Ecto neural progenitor cell (in vitro differentiated cells): ENCODE measurements at regions not wholly inside any gene's neighbourhood (a gene's known extent, or its start where the extent isn't known, plus 50 kb on each side); places are given as distances from the start of the nearest gene placed in this dataset.
"Not testable (repeated sequence)": the region's sequence is repeated elsewhere in the genome, so short reads cannot be mapped to it uniquely, and the experiment has no call there.

Experiments
- DNase-seq: peaks from one replicate; pipeline ENCODE4 v3.0.0-alpha.2; 2018; ENCODE audit warnings: low spot score

DNA sequence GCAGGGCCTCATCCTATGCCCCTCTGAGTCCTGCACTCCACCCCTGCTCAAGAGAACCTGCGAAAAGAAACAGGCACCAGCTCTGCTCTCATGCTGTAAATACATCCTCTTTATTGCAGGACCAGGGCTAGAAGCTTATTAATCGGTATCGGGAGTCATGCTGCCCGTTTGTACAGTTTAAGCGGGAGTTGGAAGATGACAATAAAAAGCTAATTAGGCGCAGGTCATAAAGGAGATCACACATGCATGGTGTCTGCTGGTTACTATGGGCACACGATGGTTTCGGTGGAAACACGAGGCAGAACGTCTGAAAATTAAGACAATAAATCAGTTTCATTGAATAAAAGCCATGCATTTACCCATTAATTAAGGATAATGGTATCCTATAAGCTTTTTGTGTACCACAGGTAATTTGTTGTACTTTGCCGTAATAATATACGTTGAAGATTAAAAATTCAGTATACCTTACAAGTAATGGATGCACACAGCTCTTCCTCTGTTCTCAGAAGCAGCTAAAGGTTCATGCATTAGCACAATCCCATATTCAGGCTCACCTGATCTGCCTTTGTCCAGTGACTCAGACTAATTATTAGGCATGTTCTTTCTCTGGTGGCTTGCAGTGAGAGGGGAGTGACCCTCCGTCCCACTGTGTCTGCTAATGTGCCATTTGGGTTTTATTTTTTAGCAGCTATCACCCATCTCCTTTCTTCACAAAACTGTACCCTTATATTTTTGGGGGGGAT lies 406.0 kb downstream of the TSHZ3 start:
- DNase-seq: no peak

DNA sequence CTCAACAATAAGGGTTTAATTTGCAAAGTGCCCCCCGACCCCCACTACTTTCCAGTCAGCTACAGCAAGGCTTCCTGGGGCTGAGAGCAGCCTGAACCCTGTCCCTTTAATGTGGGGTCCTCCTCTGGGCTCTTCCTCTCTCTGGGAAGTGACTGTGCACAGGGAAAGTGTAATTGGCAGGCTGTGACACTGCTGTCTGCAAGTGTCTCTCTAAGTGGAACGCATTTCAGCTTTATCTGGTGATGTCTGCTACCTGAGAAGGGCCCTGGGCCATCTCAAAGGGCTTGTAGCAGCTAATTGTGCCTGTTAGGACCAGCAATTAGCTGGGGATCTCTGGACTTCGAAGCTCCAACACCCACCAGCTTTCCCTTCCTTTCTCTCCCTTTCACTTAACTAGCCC lies 406.6 kb downstream of the TSHZ3 start:
- DNase-seq: no peak

DNA sequence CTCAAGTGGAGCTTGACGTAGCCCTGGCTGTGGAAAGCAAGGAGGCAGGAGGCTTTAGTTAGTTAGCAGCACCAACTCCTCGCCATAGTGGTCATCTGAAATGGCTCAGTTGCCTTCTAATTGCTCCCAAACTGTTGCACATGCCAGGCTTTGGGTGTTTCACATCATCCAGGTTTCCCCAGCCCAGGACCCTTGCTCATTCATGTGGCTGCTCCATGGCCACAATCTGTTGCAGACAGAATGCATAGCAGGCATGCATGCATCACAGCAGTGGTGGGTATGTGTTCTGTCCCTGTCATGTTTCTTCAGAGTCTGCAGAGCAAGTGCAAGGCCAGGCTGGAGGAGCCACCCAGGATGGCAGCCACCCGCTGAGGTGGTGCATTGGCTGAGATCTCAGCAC lies 407.6 kb downstream of the TSHZ3 start:
- no peak for DNase-seq

DNA sequence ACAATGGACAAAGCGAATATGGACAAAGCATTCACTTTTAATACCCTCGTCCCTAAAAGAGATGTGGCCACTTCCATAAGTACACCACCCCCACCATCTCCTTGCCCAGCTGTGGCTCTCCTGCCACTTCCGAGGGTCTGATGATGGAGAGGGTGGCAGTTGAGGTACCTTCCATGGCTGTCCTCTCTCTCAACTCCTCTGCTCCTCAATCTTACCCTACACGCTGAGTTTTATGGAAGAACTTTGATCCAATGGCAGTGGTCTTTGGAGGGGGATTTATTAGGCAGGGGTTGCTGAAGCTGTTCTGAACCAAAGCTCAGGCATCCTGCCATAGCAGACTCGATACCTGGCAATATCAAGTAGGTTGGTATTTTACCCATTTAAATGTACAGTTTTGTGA lies 413.0 kb downstream of the TSHZ3 start:
- DNase-seq: no peak

DNA sequence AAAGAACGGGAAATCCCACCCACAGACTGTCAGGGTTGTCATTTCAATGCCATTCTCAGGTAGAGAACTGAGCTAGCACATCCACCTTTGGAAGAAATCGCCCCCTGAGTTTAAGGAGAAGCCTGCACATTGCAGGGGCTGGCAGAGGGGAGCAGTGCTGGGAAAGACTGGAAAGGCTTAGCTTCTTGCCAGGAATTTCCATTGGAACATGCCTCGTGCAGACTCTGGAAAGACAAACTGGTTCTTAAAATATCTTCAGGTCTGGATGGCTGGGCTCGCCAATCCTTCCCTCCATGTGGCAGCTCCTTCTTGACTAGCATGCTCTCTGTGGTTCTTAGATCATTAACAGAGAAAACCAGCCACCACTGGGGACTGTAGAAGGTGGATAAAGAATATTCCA lies 414.1 kb downstream of the TSHZ3 start:
- DNase-seq: no peak

DNA sequence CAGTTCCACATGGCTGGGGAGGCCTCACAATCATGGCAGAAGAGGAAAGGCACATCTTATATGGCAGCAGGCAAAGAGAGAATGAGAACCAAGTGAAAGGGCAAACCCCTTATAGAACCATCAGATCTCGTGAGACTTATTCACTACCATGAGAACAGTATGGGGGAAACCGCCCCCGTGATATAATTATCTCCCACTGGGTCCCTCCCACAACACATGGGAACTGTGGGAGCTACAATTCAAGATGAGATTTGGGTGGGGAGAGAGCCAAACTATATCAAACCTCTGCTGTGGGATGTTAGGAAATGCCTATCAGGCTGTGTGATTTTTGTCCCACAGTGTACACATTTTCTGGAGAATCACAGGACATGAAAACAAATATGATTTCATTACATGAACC lies 415.8 kb downstream of the TSHZ3 start:
- not testable (repeated sequence) for DNase-seq

DNA sequence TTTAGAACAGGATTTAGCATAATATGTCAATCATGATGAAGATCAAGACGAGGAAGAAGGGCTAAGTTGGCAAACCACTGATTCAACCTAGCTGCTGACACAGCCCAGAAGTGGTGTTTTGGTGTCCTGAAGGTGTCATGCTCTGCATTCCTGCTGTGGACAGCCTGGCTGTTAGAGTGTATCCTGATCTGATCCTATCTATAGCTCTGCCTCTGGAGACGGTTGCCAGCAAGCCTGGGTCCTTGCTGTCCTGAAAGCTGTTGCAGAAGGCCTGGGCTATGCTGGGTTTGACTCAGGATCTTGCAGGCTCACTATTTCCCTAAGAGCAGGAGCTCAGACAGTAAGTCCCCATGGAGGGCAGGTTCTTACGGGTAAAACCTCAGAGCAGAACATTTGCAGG lies 416.4 kb downstream of the TSHZ3 start:
- DNase-seq: no peak

DNA sequence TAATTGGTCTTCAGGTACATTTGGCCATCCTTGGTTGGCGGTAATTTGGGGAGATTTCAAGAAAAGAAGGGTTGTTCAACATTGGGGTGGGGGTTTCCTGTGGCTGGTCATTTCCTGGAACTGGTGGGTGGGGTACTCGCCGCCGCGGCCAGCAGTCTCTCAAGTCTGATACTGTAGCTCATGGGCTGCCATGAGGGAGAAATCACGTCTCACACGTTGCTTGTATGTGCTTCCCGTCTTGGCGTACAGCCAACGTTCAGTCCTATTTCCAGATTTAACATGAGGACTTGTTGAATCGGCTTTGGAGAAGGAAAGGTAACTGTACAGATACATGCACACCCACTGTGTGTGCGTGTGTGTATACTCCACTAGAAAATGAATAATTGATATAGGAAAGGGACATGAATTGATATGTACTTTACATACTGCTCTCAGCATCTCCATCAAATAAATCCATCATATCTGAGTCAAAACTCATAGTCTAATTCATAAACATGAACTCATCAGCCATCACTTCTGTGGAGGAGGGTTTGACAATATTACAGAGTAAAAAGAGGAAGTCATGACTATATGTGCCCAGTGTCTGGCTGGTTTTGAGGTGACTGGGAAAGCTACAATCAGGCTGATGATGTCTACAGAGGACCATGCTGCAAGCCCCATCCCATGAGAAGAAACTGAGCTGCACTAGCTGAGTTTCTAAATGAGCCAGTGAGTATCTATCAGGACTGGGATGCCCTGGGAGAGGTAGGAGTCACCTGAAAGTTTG lies 418.1 kb downstream of the TSHZ3 start:
- no peak for DNase-seq

DNA sequence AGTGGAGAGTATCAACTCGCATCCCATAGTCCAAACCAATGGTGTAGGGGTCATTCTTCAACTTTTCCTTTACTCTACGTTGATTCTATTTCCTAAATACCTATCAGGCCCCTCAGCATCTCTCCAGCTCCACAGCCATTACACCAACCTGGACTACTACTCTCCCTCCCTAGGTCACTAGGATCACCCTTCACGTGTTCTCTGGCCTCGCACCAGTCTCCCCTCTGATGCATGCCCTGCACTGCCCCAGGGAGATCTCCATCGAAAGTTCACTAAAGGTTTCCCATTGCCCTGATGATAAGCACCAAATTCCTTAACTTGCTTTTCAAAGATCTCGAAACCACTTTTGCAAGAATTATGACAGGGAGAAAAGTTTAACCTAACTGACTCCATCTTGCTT lies 421.5 kb downstream of the TSHZ3 start:
- DNase-seq: no peak

DNA sequence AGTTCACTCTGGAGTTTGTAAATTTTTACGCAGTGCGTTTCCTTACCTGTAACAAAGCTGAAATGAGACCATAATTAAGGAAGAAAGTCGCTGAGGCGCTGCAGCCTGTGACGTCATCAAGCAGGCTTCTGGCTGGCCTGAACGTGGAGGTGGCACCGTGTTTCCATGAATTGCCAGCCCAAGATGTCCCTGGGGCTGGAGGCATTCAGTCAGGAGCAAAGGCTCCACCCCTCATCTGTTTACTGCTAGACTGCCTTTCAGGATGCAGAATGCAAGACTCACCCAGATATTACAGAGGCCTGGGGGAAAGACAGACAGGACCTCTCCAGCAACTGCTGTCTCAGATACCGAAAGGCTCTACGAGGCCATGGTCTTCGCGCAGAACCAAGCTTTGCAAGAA lies 424.6 kb downstream of the TSHZ3 start:
- no peak for DNase-seq

DNA sequence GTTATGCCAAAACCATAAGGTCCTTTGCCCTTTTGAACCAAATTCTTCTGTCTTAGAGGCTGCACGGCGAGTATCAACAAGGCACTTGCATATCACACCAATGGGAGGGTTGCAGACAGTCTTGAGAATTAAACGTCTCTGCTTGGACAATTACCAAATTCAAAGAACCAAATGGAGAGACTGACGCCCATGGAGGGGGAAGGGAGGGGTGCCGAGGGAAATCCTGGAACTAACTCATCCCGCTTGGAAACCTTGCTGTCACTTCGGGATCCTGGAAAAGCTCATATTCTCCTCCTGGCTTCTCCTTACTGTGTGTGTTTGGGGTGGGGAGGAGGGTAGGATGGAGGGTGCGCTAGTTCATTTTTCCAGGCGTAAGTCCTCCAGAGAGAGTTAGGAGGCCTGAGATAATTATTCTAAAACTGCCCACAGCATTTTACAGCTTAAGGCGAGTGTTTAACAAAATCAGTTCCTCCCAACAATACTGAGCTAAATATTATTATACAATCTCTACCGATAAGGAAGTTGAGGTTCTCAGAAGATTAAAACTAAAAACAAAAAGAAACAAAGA lies 425.1 kb downstream of the TSHZ3 start:
- no peak for DNase-seq

DNA sequence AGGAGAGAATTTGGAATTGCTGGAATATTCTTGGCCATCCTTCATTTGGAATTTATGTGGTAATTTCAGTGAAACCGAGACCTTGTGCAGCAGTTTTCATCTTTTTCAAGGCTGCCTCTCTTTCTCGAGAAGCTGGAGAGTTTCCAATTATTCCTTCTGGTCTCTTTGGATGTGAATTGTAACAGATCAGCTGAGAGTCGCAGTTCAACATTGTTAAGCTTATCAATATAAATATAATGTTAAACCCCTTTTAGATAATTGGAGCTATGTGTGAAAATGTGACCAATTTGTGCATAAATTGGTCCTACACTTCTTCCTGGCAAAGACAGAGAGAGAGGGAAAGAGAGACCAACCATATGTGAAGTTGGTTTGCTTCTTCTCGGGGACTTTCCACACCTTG lies 425.6 kb downstream of the TSHZ3 start:
- DNase-seq: no peak

DNA sequence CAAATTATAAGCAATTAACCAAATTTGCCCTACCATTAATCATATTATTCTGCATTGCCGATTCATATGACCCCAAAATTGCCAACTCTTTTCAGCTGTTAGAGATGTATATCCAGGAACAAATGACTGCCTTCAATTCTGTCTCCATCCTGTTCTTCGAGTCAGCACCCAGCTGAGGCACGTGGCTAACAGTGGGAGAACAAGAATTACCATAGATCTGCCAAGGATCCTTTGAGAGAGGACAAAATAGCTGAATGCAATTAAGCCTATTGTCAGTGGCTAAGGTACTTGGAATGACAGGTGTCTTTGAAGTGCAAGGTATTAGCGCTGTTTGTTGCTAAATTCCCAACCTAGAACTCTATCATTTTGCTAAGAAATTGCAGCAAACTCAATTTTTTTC lies 426.1 kb downstream of the TSHZ3 start:
- no peak for DNase-seq

DNA sequence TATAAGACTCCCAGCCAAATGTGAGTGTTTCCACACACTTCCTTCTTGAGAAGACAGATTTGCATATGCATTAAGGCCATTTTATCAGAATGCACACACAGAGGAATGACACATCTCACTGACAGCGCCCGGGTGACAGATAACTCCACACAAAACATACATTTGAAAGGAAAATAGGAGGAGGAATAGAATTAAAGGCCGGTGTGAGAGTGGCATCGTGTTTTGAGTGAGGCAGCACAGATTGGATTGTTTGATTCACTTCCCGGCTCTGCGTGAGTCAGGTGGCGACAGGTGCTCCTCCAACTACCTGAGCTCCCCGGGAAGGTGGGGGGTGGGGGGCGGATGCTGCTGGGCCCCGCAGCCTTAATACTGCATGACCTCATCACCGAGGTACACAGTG lies 429.0 kb downstream of the TSHZ3 start:
- DNase-seq: no peak

DNA sequence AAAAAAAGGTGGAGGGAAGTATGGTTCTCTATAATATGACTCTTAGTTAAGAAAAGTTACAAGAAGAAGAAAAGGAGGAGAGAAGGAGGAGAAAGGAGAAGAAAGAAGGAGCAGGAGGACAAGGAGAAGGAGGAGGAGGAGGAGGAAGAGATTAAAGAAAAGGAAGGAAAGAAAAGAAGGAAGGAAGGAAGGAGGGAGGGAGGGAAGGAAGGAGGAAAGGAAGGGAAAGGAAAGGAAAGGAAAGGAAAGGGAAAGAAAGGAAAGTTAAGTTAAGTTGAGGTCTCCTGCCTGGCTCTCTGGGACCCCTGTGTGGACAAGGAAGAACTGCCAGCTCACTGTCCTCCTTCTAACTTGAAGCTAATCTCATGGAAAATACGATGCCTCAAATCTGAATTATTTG lies 429.5 kb downstream of the TSHZ3 start:
- DNase-seq: no peak

DNA sequence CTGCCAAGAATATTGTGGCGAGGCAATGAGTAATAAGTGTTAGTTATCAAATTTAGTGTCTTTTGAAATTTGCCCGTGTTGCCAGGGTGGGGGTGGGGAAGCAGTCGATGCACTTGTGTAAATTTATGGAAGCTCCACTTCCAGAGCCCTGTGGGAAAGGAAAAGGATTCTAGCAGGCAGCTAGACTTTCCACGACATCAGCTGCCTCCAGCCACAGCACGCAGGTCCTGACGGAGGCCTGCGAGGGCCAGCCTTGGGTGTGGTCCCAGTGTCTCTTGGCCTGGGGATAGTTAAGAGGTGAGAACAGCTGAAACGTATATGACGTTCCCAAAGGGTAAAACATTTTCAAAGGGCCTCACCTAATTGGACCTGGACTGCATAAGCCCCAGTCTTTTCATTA lies 433.0 kb downstream of the TSHZ3 start:
- no peak for DNase-seq

DNA sequence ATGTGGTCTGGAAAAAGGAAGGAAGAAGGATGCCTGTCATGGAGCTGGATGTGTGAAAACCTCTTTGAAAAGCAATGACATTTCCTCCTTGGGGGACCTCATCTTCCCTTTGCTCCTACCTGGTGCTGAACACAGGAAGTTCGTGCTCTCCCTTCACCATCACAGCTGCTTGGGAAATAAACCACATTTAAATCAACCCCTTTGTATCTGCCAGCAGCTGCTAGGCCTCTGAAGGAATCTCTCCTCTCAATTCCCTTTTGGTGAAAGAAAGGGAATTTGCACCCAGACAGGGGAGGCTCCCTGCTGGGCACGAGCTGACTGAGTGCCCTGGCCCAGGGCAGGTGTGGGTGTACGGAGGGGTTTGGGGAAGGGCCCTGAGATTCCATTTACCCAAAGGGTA lies 437.7 kb downstream of the TSHZ3 start:
- DNase-seq: no peak

DNA sequence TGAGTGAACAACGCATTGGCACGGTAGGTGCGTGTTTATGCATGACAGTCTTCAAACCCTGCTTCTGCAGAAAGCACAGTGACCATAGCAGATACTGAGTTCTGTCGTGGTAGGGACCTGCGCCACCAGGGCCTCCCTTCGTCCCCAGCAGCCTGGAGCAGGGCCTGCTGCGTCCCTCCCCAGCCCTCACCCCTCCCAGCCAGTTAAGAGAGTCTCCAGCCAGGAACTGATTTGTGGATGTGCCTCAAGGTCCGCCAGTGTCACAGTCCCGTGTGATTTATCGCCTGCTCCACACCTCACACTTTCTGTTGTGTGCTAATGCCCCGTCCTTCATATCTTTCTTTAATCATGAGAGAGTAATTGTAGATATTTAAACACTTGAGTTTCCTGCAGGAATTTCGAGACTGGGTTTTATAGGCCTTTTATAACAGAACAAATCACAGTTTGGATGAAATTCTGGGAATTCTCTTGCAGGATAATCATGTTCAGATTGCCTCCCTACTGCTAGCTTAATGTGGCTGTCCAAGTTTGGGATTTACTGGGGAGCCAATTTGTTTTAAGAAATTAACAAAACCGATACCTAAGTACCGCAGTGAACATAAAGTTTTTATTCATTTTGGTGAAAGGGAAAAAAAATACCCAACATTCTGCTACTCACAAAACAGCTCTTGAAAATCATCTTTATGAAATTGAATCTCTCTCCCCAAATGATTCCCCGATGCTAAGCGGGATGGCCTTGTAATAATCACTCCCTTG lies 438.6 kb downstream of the TSHZ3 start:
- no peak for DNase-seq

DNA sequence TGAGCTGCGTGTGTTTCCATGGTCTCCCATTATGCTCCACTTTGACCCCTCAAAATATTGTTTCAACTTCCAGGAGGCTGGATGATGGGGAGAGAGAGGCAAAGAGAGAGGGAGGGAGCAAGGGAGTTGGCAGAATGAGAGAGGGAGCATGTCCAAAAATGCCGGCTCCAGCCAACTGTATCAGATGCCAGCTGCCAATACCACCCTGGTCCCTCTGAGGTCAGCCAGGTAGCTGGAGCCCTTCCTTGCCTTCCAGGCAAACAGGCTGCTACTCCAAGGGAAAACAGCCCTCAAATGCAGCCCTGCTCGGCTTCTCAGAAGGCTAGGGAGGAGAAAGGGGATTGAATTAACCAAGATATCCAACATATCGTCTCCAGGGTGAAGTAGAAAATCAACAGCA lies 440.0 kb downstream of the TSHZ3 start:
- DNase-seq: no peak

DNA sequence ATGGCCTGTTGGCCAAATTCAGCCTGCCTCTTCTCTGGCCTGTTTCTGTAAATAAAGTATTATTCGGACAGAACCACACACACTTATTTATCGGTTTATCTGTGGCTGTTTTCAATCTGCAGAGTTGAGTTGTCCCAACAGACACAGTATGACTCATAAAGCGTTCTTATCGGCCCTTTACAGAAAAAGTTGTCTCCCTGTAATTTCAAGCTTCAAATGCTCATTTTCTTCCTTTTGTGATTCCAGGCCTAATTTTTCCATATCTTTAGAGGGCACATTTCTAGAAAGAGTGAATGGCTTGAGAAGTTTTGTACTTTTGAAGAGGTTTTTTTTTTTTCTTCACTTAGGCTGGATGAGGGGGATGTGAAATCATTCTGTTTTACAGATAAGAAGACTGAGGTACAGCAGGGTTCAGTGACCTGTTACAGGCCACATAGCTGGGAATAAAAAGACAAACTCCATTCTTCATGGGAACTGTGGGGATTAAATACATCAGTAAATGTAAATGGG lies 440.9 kb downstream of the TSHZ3 start:
- no peak for DNase-seq

DNA sequence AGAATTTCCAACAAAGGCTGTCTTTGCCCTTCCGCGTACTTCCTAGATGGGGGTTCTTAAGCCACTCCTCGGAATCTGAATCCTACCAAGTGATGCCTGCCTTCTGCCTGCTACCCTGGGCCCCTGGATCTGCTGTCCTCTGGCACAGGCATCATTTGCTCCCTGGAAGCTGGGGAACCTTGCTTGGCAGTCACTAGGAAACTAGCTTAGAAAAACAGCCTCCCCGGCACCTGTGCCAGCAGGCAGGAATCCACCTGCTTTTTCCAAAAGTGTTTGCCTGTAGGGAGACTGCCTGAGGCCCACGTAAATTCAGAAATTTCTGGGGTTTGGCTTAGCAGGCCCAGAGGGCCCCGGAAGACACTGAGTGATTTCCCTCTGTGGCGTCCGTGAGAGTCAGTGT lies 442.4 kb downstream of the TSHZ3 start:
- no peak for DNase-seq

DNA sequence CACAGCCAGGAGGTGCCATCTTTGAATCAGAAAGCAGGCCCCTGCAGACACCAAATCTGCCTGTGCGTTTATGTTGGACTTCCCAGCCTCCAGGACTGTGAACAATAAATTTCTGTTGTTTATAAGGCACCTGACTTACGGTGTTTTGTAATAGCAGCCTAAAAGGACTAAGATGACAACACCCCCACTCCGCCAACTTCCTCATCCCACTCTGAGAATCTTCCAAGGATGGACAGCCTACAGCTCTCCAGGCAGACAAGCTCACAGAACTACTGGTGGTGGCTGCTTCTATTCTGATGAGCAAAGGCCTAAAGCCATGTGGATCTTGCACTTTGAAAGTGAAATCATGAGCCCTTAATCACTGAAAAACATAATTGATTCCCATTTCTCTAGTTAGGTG lies 449.2 kb downstream of the TSHZ3 start:
- no peak for DNase-seq
